ENCODE measurements at regions not wholly inside any gene's neighbourhood (a gene's known extent, or its start where the extent isn't known, plus 50 kb on each side); places are given as distances from the start of the nearest gene placed in this dataset.
A peak's percentile ranks its signal among the peaks of the same experiment; 100 is the strongest.

DNA sequence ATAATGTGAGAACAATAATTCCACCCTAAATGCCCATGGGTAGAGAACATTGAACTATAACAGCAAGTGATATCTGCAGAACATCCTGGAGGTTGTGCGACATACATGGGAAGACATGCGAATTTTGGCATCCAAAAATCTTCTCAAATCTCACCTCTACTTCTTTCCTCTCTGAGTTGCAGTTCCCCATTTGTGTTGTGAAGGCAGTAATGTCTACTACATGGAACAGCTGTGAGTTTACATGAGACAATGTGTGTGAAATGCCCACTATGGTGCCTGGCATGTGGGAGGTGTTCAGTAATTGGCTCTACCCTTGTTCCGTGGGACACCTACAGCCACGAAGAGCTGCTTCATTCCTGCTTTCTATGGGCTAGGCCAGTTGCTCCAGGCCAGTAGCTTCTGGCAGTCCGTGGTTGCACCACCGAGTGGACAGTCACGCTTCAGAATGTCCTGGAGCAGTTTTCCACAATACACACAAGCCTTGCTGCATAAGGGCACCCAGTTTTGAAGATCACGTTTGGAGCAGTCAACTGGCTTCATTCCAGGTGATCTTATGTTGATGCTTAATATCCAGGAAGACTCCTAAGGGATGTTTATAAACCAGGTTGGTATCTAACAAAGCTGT is 297.7 kb downstream of the DEPDC1B start:
- RAD21 ChIA-PET (ENCODE audit: unreplicated experiment), result no interaction called here
- BruUV-seq (replicated peaks), result no TSS peak
- no peaks in the 10 kb centered on the region for H3K9me3 ChIP-seq (replicated peaks; ENCODE audit: control insufficient read depth, insufficient read depth, low read length)
- SMC1A ChIA-PET (ENCODE audit: uncharacterized antibody, unreplicated experiment), result no interaction called here
- CTCF ChIA-PET, result no interaction called here
- DNase-seq (ENCODE audit: low read depth, low spot score) (no peak), ATAC-seq (no peak), FAIRE-seq (no peak)
- POLR2A ChIA-PET, result no interaction called here
- no peaks in the 10 kb centered on the region for H3K36me3 ChIP-seq (ENCODE audit: control insufficient read depth in 2 of 2, insufficient read depth in 2 of 2, low read length in 1 of 2)
- H3K79me2 ChIP-seq (ENCODE audit: control insufficient read depth, insufficient read depth, low read length), result no peaks in the 10 kb centered on the region
- H3K4me3 ChIP-seq, result no peak overlapping the region
- no peaks in the 10 kb centered on the region for H3K4me1 ChIP-seq (ENCODE audit: control insufficient read depth, insufficient read depth, low read length)
- in situ Hi-C loops (cut with MboI) (no loop called here), intact Hi-C loops (cut with micrococcal nuclease; ENCODE audit: unreplicated experiment) (no loop called here)
- H4K20me1 ChIP-seq (ENCODE audit: control insufficient read depth, insufficient read depth), result no peaks in the 10 kb centered on the region
- TF ChIP-seq, protein P1, sequence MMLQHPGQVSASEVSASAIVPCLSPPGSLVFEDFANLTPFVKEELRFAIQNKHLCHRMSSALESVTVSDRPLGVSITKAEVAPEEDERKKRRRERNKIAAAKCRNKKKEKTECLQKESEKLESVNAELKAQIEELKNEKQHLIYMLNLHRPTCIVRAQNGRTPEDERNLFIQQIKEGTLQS (IDR thresholded peaks at IDR 0.05; ENCODE audit: borderline replicate concordance, extremely low read depth, low read depth, low read length), result no peak
- peak; percentile 75 for TF ChIP-seq SPI1 (IDR thresholded peaks at IDR 0.05; ENCODE audit: borderline replicate concordance, insufficient read depth, low read depth, low read length)
- 84% methylated on average over 8 of the region's 8 CpGs for WGBS (ENCODE audit: insufficient coverage, insufficient replicate concordance, low lambda C conversion rate, missing lambda C conversion rate)
- no peak overlapping the region for H3K4me2 ChIP-seq (ENCODE audit: control insufficient read depth, insufficient read depth)
- no peaks in the 10 kb centered on the region for H3K27me3 ChIP-seq (replicated peaks in 1 of 2; ENCODE audit: control insufficient read depth in 2 of 2, insufficient read depth in 2 of 2, low read length in 1 of 2)
- no peak overlapping the region for H2AFZ ChIP-seq (ENCODE audit: control insufficient read depth, low read depth, low read length)
- no peak overlapping the region for H3K9ac ChIP-seq (ENCODE audit: control insufficient read depth, insufficient read depth, low read length)
- no peak overlapping the region for H3K27ac ChIP-seq (ENCODE audit: control insufficient read depth, insufficient read depth)

DNA sequence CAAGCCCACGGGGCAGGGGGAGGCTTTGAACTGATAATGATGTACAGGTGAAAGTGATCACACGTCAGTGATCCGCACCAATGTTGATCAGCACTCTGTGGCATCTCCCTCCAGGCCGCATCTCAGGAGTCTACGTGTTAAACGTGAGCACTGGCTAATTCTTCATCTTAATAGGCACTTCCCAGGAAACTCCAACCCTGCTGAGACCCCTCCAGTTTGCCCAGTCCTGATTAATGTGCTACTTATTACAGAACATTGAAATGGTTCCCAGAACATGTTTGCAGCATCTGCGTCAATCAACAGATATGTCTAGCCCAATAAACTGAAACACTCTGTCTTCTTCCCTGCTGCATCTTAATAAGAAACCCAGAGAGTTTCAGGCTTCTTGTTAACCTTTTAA is 298.4 kb downstream of the DEPDC1B start:
- intact Hi-C loops (cut with micrococcal nuclease; ENCODE audit: unreplicated experiment) (no loop called here), in situ Hi-C loops (cut with MboI) (no loop called here)
- H3K4me1 ChIP-seq (ENCODE audit: control insufficient read depth, insufficient read depth, low read length), result no peaks in the 10 kb centered on the region
- H2AFZ ChIP-seq (ENCODE audit: control insufficient read depth, low read depth, low read length), result no peak overlapping the region
- POLR2A ChIA-PET, result no interaction called here
- DNase-seq (ENCODE audit: low read depth, low spot score) (no peak), FAIRE-seq (no peak), ATAC-seq (no peak)
- no TSS peak for BruUV-seq (replicated peaks)
- no peaks in the 10 kb centered on the region for H3K36me3 ChIP-seq (ENCODE audit: control insufficient read depth in 2 of 2, insufficient read depth in 2 of 2, low read length in 1 of 2)
- no peak overlapping the region for H3K4me2 ChIP-seq (ENCODE audit: control insufficient read depth, insufficient read depth)
- H3K9ac ChIP-seq (ENCODE audit: control insufficient read depth, insufficient read depth, low read length), result no peak overlapping the region
- no peaks in the 10 kb centered on the region for H4K20me1 ChIP-seq (ENCODE audit: control insufficient read depth, insufficient read depth)
- no peaks in the 10 kb centered on the region for H3K9me3 ChIP-seq (replicated peaks; ENCODE audit: control insufficient read depth, insufficient read depth, low read length)
- H3K27me3 ChIP-seq (replicated peaks in 1 of 2; ENCODE audit: control insufficient read depth in 2 of 2, insufficient read depth in 2 of 2, low read length in 1 of 2), result no peaks in the 10 kb centered on the region
- 82% methylated on average over 7 of the region's 7 CpGs for whole genome bisulfite sequencing (ENCODE audit: insufficient coverage, insufficient replicate concordance, low lambda C conversion rate, missing lambda C conversion rate)
- RAD21 ChIA-PET (ENCODE audit: unreplicated experiment), result no interaction called here
- SMC1A ChIA-PET (ENCODE audit: uncharacterized antibody, unreplicated experiment), result no interaction called here
- no peak overlapping the region for H3K4me3 ChIP-seq
- no peaks in the 10 kb centered on the region for H3K79me2 ChIP-seq (ENCODE audit: control insufficient read depth, insufficient read depth, low read length)
- CTCF ChIA-PET, result no interaction called here
- no peak overlapping the region for H3K27ac ChIP-seq (ENCODE audit: control insufficient read depth, insufficient read depth)
- TF ChIP-seq BMI1 (IDR thresholded peaks at IDR 0.05; ENCODE audit: borderline replicate concordance), result no peak
- TF ChIP-seq ZNF384 (IDR thresholded peaks at IDR 0.05; ENCODE audit: borderline replicate concordance, low read depth, low read length), result no peak
- no peak for TF ChIP-seq ATF7 (IDR thresholded peaks at IDR 0.05; ENCODE audit: low read depth)
- TF ChIP-seq, protein P2, sequence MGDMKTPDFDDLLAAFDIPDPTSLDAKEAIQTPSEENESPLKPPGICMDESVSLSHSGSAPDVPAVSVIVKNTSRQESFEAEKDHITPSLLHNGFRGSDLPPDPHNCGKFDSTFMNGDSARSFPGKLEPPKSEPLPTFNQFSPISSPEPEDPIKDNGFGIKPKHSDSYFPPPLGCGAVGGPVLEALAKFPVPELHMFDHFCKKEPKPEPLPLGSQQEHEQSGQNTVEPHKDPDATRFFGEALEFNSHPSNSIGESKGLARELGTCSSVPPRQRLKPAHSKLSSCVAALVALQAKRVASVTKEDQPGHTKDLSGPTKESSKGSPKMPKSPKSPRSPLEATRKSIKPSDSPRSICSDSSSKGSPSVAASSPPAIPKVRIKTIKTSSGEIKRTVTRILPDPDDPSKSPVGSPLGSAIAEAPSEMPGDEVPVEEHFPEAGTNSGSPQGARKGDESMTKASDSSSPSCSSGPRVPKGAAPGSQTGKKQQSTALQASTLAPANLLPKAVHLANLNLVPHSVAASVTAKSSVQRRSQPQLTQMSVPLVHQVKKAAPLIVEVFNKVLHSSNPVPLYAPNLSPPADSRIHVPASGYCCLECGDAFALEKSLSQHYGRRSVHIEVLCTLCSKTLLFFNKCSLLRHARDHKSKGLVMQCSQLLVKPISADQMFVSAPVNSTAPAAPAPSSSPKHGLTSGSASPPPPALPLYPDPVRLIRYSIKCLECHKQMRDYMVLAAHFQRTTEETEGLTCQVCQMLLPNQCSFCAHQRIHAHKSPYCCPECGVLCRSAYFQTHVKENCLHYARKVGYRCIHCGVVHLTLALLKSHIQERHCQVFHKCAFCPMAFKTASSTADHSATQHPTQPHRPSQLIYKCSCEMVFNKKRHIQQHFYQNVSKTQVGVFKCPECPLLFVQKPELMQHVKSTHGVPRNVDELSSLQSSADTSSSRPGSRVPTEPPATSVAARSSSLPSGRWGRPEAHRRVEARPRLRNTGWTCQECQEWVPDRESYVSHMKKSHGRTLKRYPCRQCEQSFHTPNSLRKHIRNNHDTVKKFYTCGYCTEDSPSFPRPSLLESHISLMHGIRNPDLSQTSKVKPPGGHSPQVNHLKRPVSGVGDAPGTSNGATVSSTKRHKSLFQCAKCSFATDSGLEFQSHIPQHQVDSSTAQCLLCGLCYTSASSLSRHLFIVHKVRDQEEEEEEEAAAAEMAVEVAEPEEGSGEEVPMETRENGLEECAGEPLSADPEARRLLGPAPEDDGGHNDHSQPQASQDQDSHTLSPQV (IDR thresholded peaks at IDR 0.05), result no peak
- no peak for TF ChIP-seq TCF3 (IDR thresholded peaks at IDR 0.05; ENCODE audit: borderline replicate concordance, insufficient read depth, low read depth, low read length)
- TF ChIP-seq YBX1 (IDR thresholded peaks at IDR 0.05), result no peak
- TF ChIP-seq RB1 (IDR thresholded peaks at IDR 0.05; ENCODE audit: borderline replicate concordance), result no peak
- no peak for TF ChIP-seq ZSCAN29 (IDR thresholded peaks at IDR 0.05)
- TF ChIP-seq JUNB (IDR thresholded peaks at IDR 0.05), result no peak
- no peak for TF ChIP-seq HDAC6 (IDR thresholded peaks at IDR 0.05; ENCODE audit: unreplicated experiment)
